GM18868 (cell line): ENCODE measurements at regions not wholly inside any gene's neighbourhood (a gene's known extent, or its start where the extent isn't known, plus 50 kb on each side); places are given as distances from the start of the nearest gene placed in this dataset.
"Not testable (repeated sequence)": the region's sequence is repeated elsewhere in the genome, so short reads cannot be mapped to it uniquely, and the experiment has no call there.

Source experiments
- ATAC-seq: cut with Tn5 transposase; IDR thresholded peaks from one replicate; pipeline ENCODE4 v1.9.1; 2021; ENCODE audit warnings: mild to moderate bottlenecking, moderate library complexity; ENCODE audit not compliant: unreplicated experiment

GRCh38 chr22:19660583-19660982 lies 53.7 kb upstream of the SEPTIN5 start:
- not testable (repeated sequence) for ATAC-seq

GRCh38 chr22:19661156-19661555 lies 53.1 kb upstream of the SEPTIN5 start:
- no peak for ATAC-seq

- not testable (repeated sequence) for ATAC-seq
Observed at GRCh38 chr22:19662049-19662684, 52.1 kb upstream of the SEPTIN5 start.

- no peak for ATAC-seq
Observed at GRCh38 chr22:19663286-19663815, 51.0 kb upstream of the SEPTIN5 start.

- ATAC-seq: no peak
Observed at GRCh38 chr22:19663821-19664355, 50.4 kb upstream of the SEPTIN5 start.

GRCh38 chr22:19664406-19664805 lies 49.9 kb upstream of the SEPTIN5 start:
- no peak for ATAC-seq
